ENCODE measurements at regions not wholly inside any gene's neighbourhood (a gene's known extent, or its start where the extent isn't known, plus 50 kb on each side); places are given as distances from the start of the nearest gene placed in this dataset.
A peak's percentile ranks its signal among the peaks of the same experiment; 100 is the strongest.
"Not testable (repeated sequence)": the region's sequence is repeated elsewhere in the genome, so short reads cannot be mapped to it uniquely, and the experiment has no call there.

- DNase-seq: peak; percentile 56
Measured at GRCh38 chr12:61993734-61994345, 266.4 kb upstream of the USP15 start.

- no peak for DNase-seq
Measured at GRCh38 chr12:61996717-61997116, 263.5 kb upstream of the USP15 start.

GRCh38 chr12:61998791-61999190 lies 261.4 kb upstream of the USP15 start:
- DNase-seq: no peak

- no peak for DNase-seq
Measured at GRCh38 chr12:61999311-61999710, 260.9 kb upstream of the USP15 start.

GRCh38 chr12:62001424-62001823 lies 258.8 kb upstream of the USP15 start:
- DNase-seq: no peak

- no peak for DNase-seq
Measured at GRCh38 chr12:62003226-62003625, 257.0 kb upstream of the USP15 start.

- no peak for DNase-seq
Measured at GRCh38 chr12:62003701-62004100, 256.5 kb upstream of the USP15 start.

GRCh38 chr12:62005615-62006014 lies 254.6 kb upstream of the USP15 start:
- no peak for DNase-seq

- DNase-seq: peak; percentile 60
Measured at GRCh38 chr12:62006076-62006732, 254.0 kb upstream of the USP15 start.

- DNase-seq: no peak
Measured at GRCh38 chr12:62008703-62009102, 251.5 kb upstream of the USP15 start.

- no peak for DNase-seq
Measured at GRCh38 chr12:62009445-62009844, 250.8 kb upstream of the USP15 start.

- DNase-seq: not testable (repeated sequence)
Measured at GRCh38 chr12:62010331-62010906, 249.8 kb upstream of the USP15 start.

GRCh38 chr12:62010973-62011372 lies 249.2 kb upstream of the USP15 start:
- not testable (repeated sequence) for DNase-seq

GRCh38 chr12:62014330-62014729 lies 245.9 kb upstream of the USP15 start:
- DNase-seq: no peak

GRCh38 chr12:62016021-62016420 lies 244.2 kb upstream of the USP15 start:
- DNase-seq: no peak

GRCh38 chr12:62021808-62022207 lies 238.4 kb upstream of the USP15 start:
- no peak for DNase-seq

GRCh38 chr12:62028536-62028935 lies 231.7 kb upstream of the USP15 start:
- no peak for DNase-seq

GRCh38 chr12:62032870-62033269 lies 227.3 kb upstream of the USP15 start:
- no peak for DNase-seq

- DNase-seq: no peak
Measured at GRCh38 chr12:62044450-62045135, 215.6 kb upstream of the USP15 start.

GRCh38 chr12:62045211-62045610 lies 215.0 kb upstream of the USP15 start:
- peak; percentile 17 for DNase-seq

- DNase-seq: no peak
Measured at GRCh38 chr12:62050785-62051184, 209.4 kb upstream of the USP15 start.

GRCh38 chr12:62069976-62070375 lies 190.2 kb upstream of the USP15 start:
- no peak for DNase-seq

- not testable (repeated sequence) for DNase-seq
Measured at GRCh38 chr12:62073236-62073635, 187.0 kb upstream of the USP15 start.

GRCh38 chr12:62075870-62076269 lies 184.3 kb upstream of the USP15 start:
- no peak for DNase-seq
